SK-N-MC (cell line): ENCODE measurements at regions not wholly inside any gene's neighbourhood (a gene's known extent, or its start where the extent isn't known, plus 50 kb on each side); places are given as distances from the start of the nearest gene placed in this dataset.
"Not testable (repeated sequence)": the region's sequence is repeated elsewhere in the genome, so short reads cannot be mapped to it uniquely, and the experiment has no call there.

ENCODE experiments used
- EZH2 ChIP-seq: fragments of 200-600 bp; sonication (generic); IDR thresholded peaks from one replicate; pipeline ENCODE4 v1.6.1; 2017; ENCODE audit warnings: antibody characterized with exemption
- FOXP2 ChIP-seq: optimal IDR thresholded peaks from 2 replicates; pipeline ENCODE3; 2011; ENCODE audit warnings: mild to moderate bottlenecking, moderate library complexity; ENCODE audit not compliant: insufficient read depth; ENCODE audit errors: extremely low read length, control extremely low read depth
- POLR2AphosphoS5 ChIP-seq: IDR thresholded peaks from 2 replicates; pipeline ENCODE4 v1.6.1; 2012; ENCODE audit warnings: mild to moderate bottlenecking, low read depth, low read length, borderline replicate concordance

DNA sequence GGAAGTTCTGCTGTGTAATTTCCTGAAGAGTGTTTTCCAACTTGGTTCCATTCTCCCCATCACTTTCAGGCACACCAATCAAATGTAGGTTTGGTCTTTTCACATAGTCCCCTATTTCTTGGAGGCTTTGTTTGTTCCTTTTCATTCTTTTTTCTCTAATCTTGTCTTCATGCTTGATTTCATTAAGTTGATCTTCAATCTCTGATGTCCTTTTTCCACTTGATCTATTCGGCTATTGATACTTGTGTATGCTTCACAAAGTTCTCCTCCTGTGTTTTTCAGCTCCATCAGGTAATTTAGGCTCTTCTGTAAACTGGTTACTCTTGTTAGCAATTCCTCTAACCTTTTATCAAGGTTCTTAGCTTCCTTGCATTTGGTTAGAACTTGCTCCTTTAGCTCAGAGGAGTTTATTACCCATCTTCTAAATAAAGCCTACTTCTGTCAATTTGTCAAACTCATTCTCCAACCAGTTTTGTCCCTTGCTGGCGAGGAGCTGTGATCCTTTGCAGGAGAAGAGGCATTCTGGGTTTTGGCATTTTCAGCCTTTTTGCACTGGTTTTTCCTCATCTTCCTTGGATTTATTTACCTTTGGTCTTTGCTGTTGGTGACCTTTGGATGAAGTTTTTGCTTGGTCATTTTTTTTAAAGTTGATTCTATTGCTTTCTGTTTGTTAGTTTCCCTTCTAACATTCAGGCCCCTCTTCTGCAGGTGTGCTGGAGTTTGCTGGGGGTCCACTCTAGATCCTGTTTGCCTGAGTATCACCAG, 261.5 kb downstream of the FOXG1 start:
- TF ChIP-seq POLR2AphosphoS5, EZH2, FOXP2: not testable (repeated sequence)
